ENCODE measurements at regions not wholly inside any gene's neighbourhood (a gene's known extent, or its start where the extent isn't known, plus 50 kb on each side); places are given as distances from the start of the nearest gene placed in this dataset.

- TF ChIP-seq POLR2A (IDR thresholded peaks at IDR 0.05; ENCODE audit: low read length) (no peak), GATA1 (IDR thresholded peaks at IDR 0.05; ENCODE audit: low read depth, low read length) (no peak)
Observed at GRCh38 chr3:109973733-109974132, 636.4 kb upstream of the DPPA4 start.

Data from erythroblast (primary cell).